H1 (cell line): ENCODE measurements at regions not wholly inside any gene's neighbourhood (a gene's known extent, or its start where the extent isn't known, plus 50 kb on each side); places are given as distances from the start of the nearest gene placed in this dataset.

Source experiments
- EP300 ChIP-seq, 2 experiments: IDR thresholded peaks; 1 replicate in 1 of 2; 2 replicates in 1 of 2; pipeline ENCODE4 v1.6.1; 2011 to 2012; ENCODE audit warnings: low read depth in 2 of 2, low read length in 2 of 2, mild to moderate bottlenecking in 2 of 2, borderline replicate concordance in 1 of 2, inconsistent platforms in 1 of 2, moderate library complexity in 1 of 2
- JUN ChIP-seq: IDR thresholded peaks from 2 replicates; pipeline ENCODE4 v1.6.1; 2011; ENCODE audit warnings: low read depth, mild to moderate bottlenecking, improper control_type of control experiment, low read length
- KDM4A ChIP-seq: IDR thresholded peaks from one replicate; pipeline ENCODE4 v1.7.1; 2012; ENCODE audit warnings: low read depth, mild to moderate bottlenecking, moderate library complexity, low read length, inconsistent platforms; ENCODE audit not compliant: severe bottlenecking
- RAD21 ChIP-seq, 2 experiments: IDR thresholded peaks in 1 of 2; conservative IDR thresholded peaks in 1 of 2; 2 replicates each; pipeline ENCODE4 v1.6.1; 2011; ENCODE audit warnings: low read depth in 2 of 2, low read length in 2 of 2, improper control_type of control experiment in 1 of 2, inconsistent platforms in 1 of 2, mild to moderate bottlenecking in 1 of 2, moderate library complexity in 1 of 2
- RNF2 ChIP-seq: fragments of 200-900, 300-1000 bp; sonication (generic); IDR thresholded peaks from 2 replicates; pipeline ENCODE4 v1.7.1; 2016; ENCODE audit warnings: borderline replicate concordance, low read depth, mild to moderate bottlenecking, antibody characterized with exemption, low read length; ENCODE audit not compliant: poor library complexity, severe bottlenecking; ENCODE audit errors: missing control alignments
- TBP ChIP-seq: IDR thresholded peaks from 2 replicates; pipeline ENCODE4 v1.6.1; 2011; ENCODE audit warnings: low read depth, low read length, improper control_type of control experiment
- TCF12 ChIP-seq: IDR thresholded peaks from 2 replicates; pipeline ENCODE4 v1.6.1; 2011; ENCODE audit warnings: low read depth, mild to moderate bottlenecking, low read length
- TF ChIP-seq, protein P1 (sequence below): IDR thresholded peaks from 2 replicates; pipeline ENCODE4 v1.6.1; 2011; ENCODE audit warnings: low read length, improper control_type of control experiment

DNA sequence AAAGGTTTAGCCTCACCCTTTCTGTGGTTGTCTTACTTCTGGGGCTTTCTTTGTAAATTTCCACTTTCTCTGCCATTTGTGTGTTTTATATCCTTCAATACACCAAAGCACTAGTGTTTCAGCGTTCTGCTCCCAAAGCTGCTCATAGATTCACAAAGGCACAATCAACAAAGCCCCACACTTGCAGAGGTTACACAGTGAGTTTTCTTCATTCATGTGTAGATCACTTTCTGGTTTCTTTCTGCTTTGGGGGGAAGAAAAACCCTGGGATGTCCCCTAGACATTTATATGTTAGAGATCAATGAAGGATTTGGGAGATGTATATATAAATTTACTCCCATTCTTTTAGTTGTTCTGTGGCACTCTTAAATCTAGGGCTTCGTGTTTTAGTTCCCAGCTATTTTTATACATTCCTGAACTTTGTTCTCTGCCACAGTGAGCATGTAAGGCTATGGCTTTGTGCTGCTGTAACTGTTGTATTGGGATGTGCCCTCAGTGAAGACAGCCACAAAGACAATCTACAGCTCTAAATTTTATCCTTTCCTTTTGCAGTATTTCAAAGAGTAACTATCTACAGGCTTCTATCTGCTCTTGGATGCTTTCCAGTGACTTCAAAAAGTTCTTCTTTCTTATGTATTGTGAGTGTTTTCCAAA is 636.5 kb downstream of the ZBBX start (continued):
- TF ChIP-seq, protein P1, sequence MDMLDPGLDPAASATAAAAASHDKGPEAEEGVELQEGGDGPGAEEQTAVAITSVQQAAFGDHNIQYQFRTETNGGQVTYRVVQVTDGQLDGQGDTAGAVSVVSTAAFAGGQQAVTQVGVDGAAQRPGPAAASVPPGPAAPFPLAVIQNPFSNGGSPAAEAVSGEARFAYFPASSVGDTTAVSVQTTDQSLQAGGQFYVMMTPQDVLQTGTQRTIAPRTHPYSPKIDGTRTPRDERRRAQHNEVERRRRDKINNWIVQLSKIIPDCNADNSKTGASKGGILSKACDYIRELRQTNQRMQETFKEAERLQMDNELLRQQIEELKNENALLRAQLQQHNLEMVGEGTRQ, result no peak
- TF ChIP-seq KDM4A (no peak), TCF12 (no peak), RAD21 (IDR thresholded peaks at IDR 0.05 in 1 of 2, conservative IDR thresholded peaks at IDR 0.05 in 1 of 2; ENCODE audit: low read depth in 2 of 2, low read length in 2 of 2) (no peak), EP300 (IDR thresholded peaks at IDR 0.05; ENCODE audit: borderline replicate concordance in 1 of 2, low read depth in 2 of 2, low read length in 2 of 2) (no peak), TBP (no peak), RNF2 (no peak), JUN (no peak)
